ENCODE measurements at regions not wholly inside any gene's neighbourhood (a gene's known extent, or its start where the extent isn't known, plus 50 kb on each side); places are given as distances from the start of the nearest gene placed in this dataset.

- DNase-seq (ENCODE audit: insufficient read length, low spot score, missing footprints), result peak; percentile 84
- no peak for TF ChIP-seq CTCF (IDR thresholded peaks at IDR 0.05; ENCODE audit: extremely low read depth, low read depth, low read length)
- no peaks in the 10 kb centered on the region for H3K36me3 ChIP-seq (ENCODE audit: insufficient read depth, low read length)
- H3K27ac ChIP-seq (ENCODE audit: low read depth, low read length), result peak overlapping the region; percentile 75
- peak overlapping the region; percentile 6 for H3K4me2 ChIP-seq (ENCODE audit: insufficient read depth, low read length)
- no peaks in the 10 kb centered on the region for H3K79me2 ChIP-seq (ENCODE audit: insufficient read depth, low read length)
- no peak overlapping the region for H3K4me3 ChIP-seq (ENCODE audit: insufficient read depth, low read length)
- H3K4me1 ChIP-seq (ENCODE audit: insufficient read depth, low read length), result peaks cover 24% of the 10 kb centered on the region
- H3K9me3 ChIP-seq (ENCODE audit: low read depth, low read length), result no peaks in the 10 kb centered on the region
- H3K27me3 ChIP-seq (ENCODE audit: insufficient read depth, low read length), result no peaks in the 10 kb centered on the region
- peak overlapping the region; percentile 53 for H2AFZ ChIP-seq (ENCODE audit: low read length)
- no peaks in the 10 kb centered on the region for H4K20me1 ChIP-seq (ENCODE audit: insufficient read depth, low read length)
Observed at GRCh38 chr4:26048378-26048882, 134.4 kb downstream of the SMIM20 start.

- Histone ChIP-seq H3K27me3 (ENCODE audit: insufficient read depth, low read length) (no peaks in the 10 kb centered on the region), H3K4me2 (ENCODE audit: insufficient read depth, low read length) (peak overlapping the region; percentile 6), H3K9me3 (ENCODE audit: low read depth, low read length) (no peaks in the 10 kb centered on the region), H3K36me3 (ENCODE audit: insufficient read depth, low read length) (no peaks in the 10 kb centered on the region), H3K27ac (ENCODE audit: low read depth, low read length) (peak overlapping the region; percentile 75), H2AFZ (ENCODE audit: low read length) (peak overlapping the region; percentile 30), H3K79me2 (ENCODE audit: insufficient read depth, low read length) (no peaks in the 10 kb centered on the region), H4K20me1 (ENCODE audit: insufficient read depth, low read length) (no peaks in the 10 kb centered on the region), H3K4me1 (ENCODE audit: insufficient read depth, low read length) (peaks cover 24% of the 10 kb centered on the region), H3K4me3 (ENCODE audit: insufficient read depth, low read length) (no peak overlapping the region)
- DNase-seq (ENCODE audit: insufficient read length, low spot score, missing footprints), result no peak
- TF ChIP-seq CTCF (IDR thresholded peaks at IDR 0.05; ENCODE audit: extremely low read depth, low read depth, low read length), result no peak
Observed at GRCh38 chr4:26048950-26049349, 134.9 kb downstream of the SMIM20 start.

DNA sequence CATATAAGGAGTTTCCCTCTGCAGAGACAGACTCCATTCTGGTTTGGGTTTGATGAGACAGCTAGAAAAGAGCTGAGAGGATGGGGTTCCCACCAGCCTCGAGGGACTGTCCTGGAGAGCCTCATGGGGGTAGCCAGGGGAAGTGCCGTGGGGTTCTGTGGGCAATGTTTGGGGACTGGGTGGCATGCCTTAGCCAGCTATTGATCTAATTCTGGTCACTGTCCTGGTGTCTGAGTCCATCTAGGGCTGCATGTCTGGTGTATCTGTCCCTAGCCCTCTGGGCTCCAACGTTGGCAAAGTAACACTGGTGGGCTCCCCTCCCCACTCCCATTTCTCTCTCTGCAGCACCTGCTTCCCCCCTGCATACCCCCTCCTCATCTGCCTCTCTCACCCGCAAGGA, 135.4 kb downstream of the SMIM20 start:
- no peak overlapping the region for H3K4me2 ChIP-seq (ENCODE audit: insufficient read depth, low read length)
- peak overlapping the region; percentile 75 for H3K27ac ChIP-seq (ENCODE audit: low read depth, low read length)
- H3K27me3 ChIP-seq (ENCODE audit: insufficient read depth, low read length), result no peaks in the 10 kb centered on the region
- H3K79me2 ChIP-seq (ENCODE audit: insufficient read depth, low read length), result no peaks in the 10 kb centered on the region
- H2AFZ ChIP-seq (ENCODE audit: low read length), result no peak overlapping the region
- no peaks in the 10 kb centered on the region for H3K36me3 ChIP-seq (ENCODE audit: insufficient read depth, low read length)
- no peaks in the 10 kb centered on the region for H4K20me1 ChIP-seq (ENCODE audit: insufficient read depth, low read length)
- TF ChIP-seq CTCF (IDR thresholded peaks at IDR 0.05; ENCODE audit: extremely low read depth, low read depth, low read length), result no peak
- H3K4me1 ChIP-seq (ENCODE audit: insufficient read depth, low read length), result peaks cover 24% of the 10 kb centered on the region
- H3K9me3 ChIP-seq (ENCODE audit: low read depth, low read length), result no peaks in the 10 kb centered on the region
- H3K4me3 ChIP-seq (ENCODE audit: insufficient read depth, low read length), result no peak overlapping the region
- DNase-seq (ENCODE audit: insufficient read length, low spot score, missing footprints), result no peak

GRCh38 chr4:26050212-26050643, 136.2 kb downstream of the SMIM20 start:
- H3K79me2 ChIP-seq (ENCODE audit: insufficient read depth, low read length), result no peaks in the 10 kb centered on the region
- H3K27me3 ChIP-seq (ENCODE audit: insufficient read depth, low read length), result no peaks in the 10 kb centered on the region
- H3K36me3 ChIP-seq (ENCODE audit: insufficient read depth, low read length), result no peaks in the 10 kb centered on the region
- no peak overlapping the region for H3K4me3 ChIP-seq (ENCODE audit: insufficient read depth, low read length)
- no peak for TF ChIP-seq CTCF (IDR thresholded peaks at IDR 0.05; ENCODE audit: extremely low read depth, low read depth, low read length)
- no peaks in the 10 kb centered on the region for H4K20me1 ChIP-seq (ENCODE audit: insufficient read depth, low read length)
- no peak overlapping the region for H3K4me2 ChIP-seq (ENCODE audit: insufficient read depth, low read length)
- no peak for DNase-seq (ENCODE audit: insufficient read length, low spot score, missing footprints)
- no peak overlapping the region for H2AFZ ChIP-seq (ENCODE audit: low read length)
- H3K27ac ChIP-seq (ENCODE audit: low read depth, low read length), result no peak overlapping the region
- no peaks in the 10 kb centered on the region for H3K9me3 ChIP-seq (ENCODE audit: low read depth, low read length)
- H3K4me1 ChIP-seq (ENCODE audit: insufficient read depth, low read length), result peaks cover 20% of the 10 kb centered on the region
